ENCODE measurements at regions not wholly inside any gene's neighbourhood (a gene's known extent, or its start where the extent isn't known, plus 50 kb on each side); places are given as distances from the start of the nearest gene placed in this dataset.

DNA sequence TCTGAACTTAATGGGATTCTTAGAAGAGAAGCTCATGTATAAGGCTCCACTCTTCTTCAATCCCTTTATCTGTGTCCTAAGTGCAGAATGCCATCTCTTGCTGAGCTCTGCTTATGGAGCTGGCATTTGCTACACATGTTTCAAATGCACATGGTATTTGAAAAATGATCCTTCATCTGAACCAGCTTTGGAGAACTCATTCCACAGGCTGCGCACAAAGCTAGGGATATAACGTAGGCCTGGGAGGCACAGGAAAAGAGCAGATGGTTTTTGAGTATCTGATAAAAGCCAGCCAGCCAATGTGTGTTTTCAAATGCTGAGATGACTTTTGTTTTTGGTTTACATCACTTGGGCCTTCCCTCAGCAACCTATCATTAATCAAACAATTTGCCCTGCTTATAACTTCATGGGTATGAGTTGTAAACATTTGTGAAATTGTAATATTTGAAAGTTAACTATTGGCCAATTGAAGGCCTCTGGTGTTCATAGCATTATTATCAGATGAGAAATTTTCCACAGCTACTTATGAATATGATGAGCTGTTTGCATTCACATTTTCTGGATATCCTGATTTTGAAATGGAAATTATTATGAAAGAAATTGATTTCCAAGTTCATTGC is 729.0 kb downstream of the FGF9 start:
- WGBS, 2 experiments (ENCODE audit: extremely low coverage in 1 of 2, insufficient coverage in 1 of 2, insufficient read length in 1 of 2, insufficient replicate concordance in 2 of 2, low coverage in 1 of 2, low lambda C conversion rate in 2 of 2, missing lambda C conversion rate in 1 of 2), result 91% methylated on average over 2 of the region's 2 CpGs; no CpG with 5 or more reads in 1 of the 2 experiments
- Histone ChIP-seq H4K8ac (ENCODE audit: extremely low read depth, insufficient read depth, low read length) (no peak overlapping the region), H3K4me1 (replicated peaks in 1 of 4; ENCODE audit: control insufficient read depth in 3 of 4, insufficient read depth in 4 of 4, low read length in 3 of 4) (0 out of 7 replicates have a peak, but pooled peaks cover 0 to 3% (median 0%) of the 10 kb centered on the region in 4 experiments), H3K4me3 (ENCODE audit: extremely low read depth in 1 of 4, insufficient read depth in 2 of 4, low read depth in 3 of 4, low read length in 4 of 4) (no peak overlapping the region), H2AK5ac (ENCODE audit: low read depth, low read length) (no peak overlapping the region), H3K9ac (replicated peaks in 1 of 4; ENCODE audit: extremely low read depth in 1 of 4, low read depth in 3 of 4, low read length in 3 of 4) (no peak overlapping the region), H3K14ac (ENCODE audit: insufficient read length) (no peak overlapping the region), H2BK20ac (ENCODE audit: low read length) (no peak overlapping the region), H3K27ac (ENCODE audit: low read depth, low read length) (no peak overlapping the region), H3K23ac (ENCODE audit: insufficient read length) (no peak overlapping the region), H3K56ac (replicated peaks; ENCODE audit: insufficient read length, low read depth, low read length) (no peak overlapping the region), H3K36me3 (ENCODE audit: control insufficient read depth in 2 of 4, insufficient read depth in 4 of 4, low read length in 3 of 4) (no peaks in the 10 kb centered on the region), H2BK12ac (ENCODE audit: low read depth, low read length) (no peak overlapping the region), H2AFZ (ENCODE audit: low read length) (no peak overlapping the region), H3K18ac (ENCODE audit: extremely low read depth, low read length) (no peak overlapping the region), H4K91ac (replicated peaks; ENCODE audit: insufficient read length, low read length) (no peak overlapping the region), H3K27me3 (replicated peaks in 1 of 4; ENCODE audit: control insufficient read depth in 3 of 4, extremely low read depth in 1 of 4, insufficient read depth in 3 of 4, low read length in 3 of 4) (no peaks in the 10 kb centered on the region), H3K79me1 (ENCODE audit: low read depth, low read length) (no peaks in the 10 kb centered on the region), H4K20me1 (replicated peaks in 1 of 2; ENCODE audit: control insufficient read depth in 1 of 2, insufficient read depth in 2 of 2, low read length in 2 of 2) (no peaks in the 10 kb centered on the region), H2BK15ac (ENCODE audit: low read length) (no peak overlapping the region), H3K79me2 (ENCODE audit: control insufficient read depth in 1 of 2, insufficient read depth in 2 of 2, low read length in 2 of 2) (no peaks in the 10 kb centered on the region), H3K9me3 (ENCODE audit: insufficient read depth in 2 of 2, low read depth in 1 of 2, low read length in 1 of 2) (no peaks in the 10 kb centered on the region), H2BK5ac (ENCODE audit: low read depth, low read length) (no peak overlapping the region), H4K5ac (ENCODE audit: insufficient read length, low read depth, low read length) (no peak overlapping the region), H3K4ac (replicated peaks; ENCODE audit: insufficient read length, low read depth, low read length) (no peak overlapping the region), H3K4me2 (ENCODE audit: insufficient read depth in 1 of 2, low read depth in 2 of 2, low read length in 2 of 2) (no peak overlapping the region), H2BK120ac (replicated peaks; ENCODE audit: low read depth, low read length) (no peak overlapping the region), H3K23me2 (ENCODE audit: low read depth, low read length) (no peaks in the 10 kb centered on the region)
- no peak for TF ChIP-seq RNF2 (IDR thresholded peaks at IDR 0.05; ENCODE audit: borderline replicate concordance, low read depth, low read length, missing control alignments, poor library complexity, severe bottlenecking)
- TF ChIP-seq CHD2 (IDR thresholded peaks at IDR 0.05; ENCODE audit: low read length), result no peak
- TF ChIP-seq TEAD4 (IDR thresholded peaks at IDR 0.05; ENCODE audit: low read depth, low read length), result no peak
- no peak for TF ChIP-seq SP1 (IDR thresholded peaks at IDR 0.05; ENCODE audit: low read depth, low read length)
- no peak for TF ChIP-seq HDAC2 (IDR thresholded peaks at IDR 0.05; ENCODE audit: borderline replicate concordance in 1 of 2, low read depth in 2 of 2, low read length in 2 of 2)
- no peak for TF ChIP-seq CEBPB (IDR thresholded peaks at IDR 0.05; ENCODE audit: low read depth, low read length)
- TF ChIP-seq NANOG (IDR thresholded peaks at IDR 0.05; ENCODE audit: insufficient read depth, low read depth, low read length, poor library complexity, severe bottlenecking), result no peak
- CTCF ChIA-PET (ENCODE audit: partially characterized antibody), result interaction anchor here (0.6 to 1.3 kb wide), 4 partner anchors 69 to 487 kb away, joined by 3 read pairs; no protein-coding TSS in a partner anchor
- FAIRE-seq (no peak), DNase-seq (ENCODE audit: low read depth in 1 of 2, low spot score in 2 of 2) (no peak)
- POLR2A ChIA-PET (ENCODE audit: partially characterized antibody), result interaction anchor here (1.2 kb wide), 1 partner anchor 11 kb away, joined by 3 read pairs; no protein-coding TSS in a partner anchor
